Neural progenitor cell (in vitro differentiated cells): ENCODE measurements at regions not wholly inside any gene's neighbourhood (a gene's known extent, or its start where the extent isn't known, plus 50 kb on each side); places are given as distances from the start of the nearest gene placed in this dataset.

Experiments
- DNase-seq: peaks from one replicate; pipeline ENCODE4 v3.0.0-alpha.2; 2016; ENCODE audit warnings: low spot score
- H2AFZ ChIP-seq: fragments of 200-600 bp; sonication (generic); replicated peaks from 2 replicates; pipeline ENCODE4 v1.6.1; 2016; ENCODE audit warnings: antibody characterized with exemption
- H3F3A ChIP-seq: fragments of 200-600 bp; sonication (generic); 2 replicates; pipeline ENCODE4 v1.6.1; 2016; ENCODE audit warnings: antibody characterized with exemption, low read depth
- H3K27ac ChIP-seq: fragments of 200-600 bp; sonication (generic); 2 replicates; pipeline ENCODE4 v1.5.1; 2016; ENCODE audit warnings: mild to moderate bottlenecking
- H3K27me3 ChIP-seq: fragments of 200-600 bp; sonication (generic); 2 replicates; pipeline ENCODE4 v1.6.1; 2016; ENCODE audit warnings: mild to moderate bottlenecking, moderate library complexity
- H3K36me3 ChIP-seq: fragments of 200-600 bp; sonication (generic); 2 replicates; pipeline ENCODE4 v1.5.1; 2016
- H3K4me1 ChIP-seq: fragments of 200-600 bp; sonication (generic); 2 replicates; pipeline ENCODE4 v1.6.1; 2016; ENCODE audit warnings: mixed run types
- H3K4me2 ChIP-seq: fragments of 200-600 bp; sonication (generic); 2 replicates; pipeline ENCODE4 v1.6.1; 2016
- H3K4me3 ChIP-seq: fragments of 200-600 bp; sonication (generic); 2 replicates; pipeline ENCODE4 v1.5.1; 2016
- H3K79me2 ChIP-seq: fragments of 200-600 bp; sonication (generic); 2 replicates; pipeline ENCODE4 v1.6.1; 2016; ENCODE audit warnings: low read depth
- H3K9ac ChIP-seq: fragments of 200-600 bp; sonication (generic); 2 replicates; pipeline ENCODE4 v1.6.1; 2016
- H3K9me3 ChIP-seq: fragments of 200-600 bp; sonication (generic); 2 replicates; pipeline ENCODE4 v1.5.1; 2016; ENCODE audit warnings: low read depth
- H4K20me1 ChIP-seq: fragments of 200-600 bp; sonication (generic); 2 replicates; pipeline ENCODE4 v1.6.1; 2016; ENCODE audit warnings: low read depth
- H3K27ac Mint-ChIP-seq: 3 replicates; pipeline ENCODE4 v1.8.0; 2021; ENCODE audit warnings: mixed read lengths
- H3K27me3 Mint-ChIP-seq: 2 replicates; pipeline ENCODE4 v1.8.0; 2022; ENCODE audit warnings: low read depth, mild to moderate bottlenecking, inconsistent platforms, moderate library complexity, mixed read lengths; ENCODE audit not compliant: insufficient read depth
- H3K36me3 Mint-ChIP-seq: 3 replicates; pipeline ENCODE4 v1.8.0; 2021; ENCODE audit warnings: mixed read lengths
- H3K4me1 Mint-ChIP-seq: 3 replicates; pipeline ENCODE4 v1.8.0; 2021; ENCODE audit warnings: mixed read lengths
- H3K4me3 Mint-ChIP-seq: 3 replicates; pipeline ENCODE4 v1.8.0; 2021; ENCODE audit warnings: mild to moderate bottlenecking, moderate library complexity, mixed read lengths
- H3K9me3 Mint-ChIP-seq: 3 replicates; pipeline ENCODE4 v1.8.0; 2020; ENCODE audit warnings: mixed read lengths
- CTCF ChIP-seq: fragments of 200-600 bp; sonication (generic); IDR thresholded peaks from 2 replicates; pipeline ENCODE4 v1.5.1; 2017; ENCODE audit warnings: antibody characterized with exemption, mild to moderate bottlenecking
- EZH2 ChIP-seq: fragments of 200-600 bp; sonication (generic); IDR thresholded peaks from 2 replicates; pipeline ENCODE4 v1.6.1; 2017; ENCODE audit warnings: antibody characterized with exemption, mild to moderate bottlenecking, moderate library complexity
- EZH2phosphoT487 ChIP-seq: fragments of 200-600 bp; sonication (generic); IDR thresholded peaks from 2 replicates; pipeline ENCODE4 v1.6.1; 2017; ENCODE audit warnings: antibody characterized with exemption

- Mint-ChIP-seq H3K27ac (no peak overlapping the region), H3K36me3 (no peaks in the 10 kb centered on the region), H3K4me3 (no peak overlapping the region), H3K27me3 (no peaks in the 10 kb centered on the region), H3K4me1 (peaks cover 4% of the 10 kb centered on the region), H3K9me3 (peaks cover 19% of the 10 kb centered on the region)
- H3K4me3 ChIP-seq, result no peak overlapping the region
- TF ChIP-seq EZH2 (no peak), EZH2phosphoT487 (no peak), CTCF (no peak)
- peaks cover 12% of the 10 kb centered on the region for H3K4me1 ChIP-seq
- no peak overlapping the region for H3K9ac ChIP-seq
- H3F3A ChIP-seq, result no peaks in the 10 kb centered on the region
- H3K36me3 ChIP-seq, result no peaks in the 10 kb centered on the region
- H4K20me1 ChIP-seq, result no peaks in the 10 kb centered on the region
- H3K79me2 ChIP-seq, result no peaks in the 10 kb centered on the region
- no peaks in the 10 kb centered on the region for H3K9me3 ChIP-seq
- H3K27me3 ChIP-seq, result no peaks in the 10 kb centered on the region
- H3K27ac ChIP-seq, result no peak overlapping the region
- H2AFZ ChIP-seq, result peak overlapping the region; percentile 17
- DNase-seq, result no peak
- no peak overlapping the region for H3K4me2 ChIP-seq
Observed at GRCh38 chr4:116092961-116093360, 979.5 kb upstream of the NDST4 start.

GRCh38 chr4:116088771-116089170 lies 975.4 kb upstream of the NDST4 start:
- H3K27me3 Mint-ChIP-seq, result no peaks in the 10 kb centered on the region
- Histone ChIP-seq H3K79me2 (no peaks in the 10 kb centered on the region), H3K4me1 (no peaks in the 10 kb centered on the region), H3K4me2 (no peak overlapping the region), H3K27ac (no peak overlapping the region), H3K27me3 (no peaks in the 10 kb centered on the region), H2AFZ (no peak overlapping the region), H3K4me3 (no peak overlapping the region), H4K20me1 (no peaks in the 10 kb centered on the region), H3K9me3 (no peaks in the 10 kb centered on the region), H3K9ac (no peak overlapping the region), H3K36me3 (no peaks in the 10 kb centered on the region), H3F3A (no peaks in the 10 kb centered on the region)
- no peak for TF ChIP-seq CTCF
- no peak for TF ChIP-seq EZH2phosphoT487
- TF ChIP-seq EZH2, result no peak
- H3K4me3 Mint-ChIP-seq, result no peak overlapping the region
- H3K9me3 Mint-ChIP-seq, result no peaks in the 10 kb centered on the region
- H3K4me1 Mint-ChIP-seq, result no peaks in the 10 kb centered on the region
- H3K36me3 Mint-ChIP-seq, result no peaks in the 10 kb centered on the region
- DNase-seq, result no peak
- no peak overlapping the region for H3K27ac Mint-ChIP-seq

- no peak overlapping the region for H3K4me3 Mint-ChIP-seq
- no peak overlapping the region for H3K27ac Mint-ChIP-seq
Observed at GRCh38 chr4:116082808-116083366, 969.5 kb upstream of the NDST4 start.

More at GRCh38 chr4:116082808-116083366, 969.5 kb upstream of the NDST4 start:
- Mint-ChIP-seq H3K27me3 (no peaks in the 10 kb centered on the region), H3K36me3 (no peaks in the 10 kb centered on the region), H3K9me3 (no peaks in the 10 kb centered on the region), H3K4me1 (no peaks in the 10 kb centered on the region)
- no peaks in the 10 kb centered on the region for H3K9me3 ChIP-seq
- no peaks in the 10 kb centered on the region for H3K27me3 ChIP-seq
- H3K9ac ChIP-seq, result no peak overlapping the region
- H3K36me3 ChIP-seq, result no peaks in the 10 kb centered on the region
- H2AFZ ChIP-seq, result no peak overlapping the region
- TF ChIP-seq EZH2phosphoT487 (no peak), EZH2 (no peak), CTCF (no peak)
- H3K27ac ChIP-seq, result no peak overlapping the region
- H3K4me3 ChIP-seq, result no peak overlapping the region
- no peaks in the 10 kb centered on the region for H4K20me1 ChIP-seq
- no peak overlapping the region for H3K4me2 ChIP-seq
- H3K79me2 ChIP-seq, result no peaks in the 10 kb centered on the region
- no peaks in the 10 kb centered on the region for H3K4me1 ChIP-seq
- DNase-seq, result no peak
- no peaks in the 10 kb centered on the region for H3F3A ChIP-seq
